NOMO-1 treated with dmso at 0.1 percent for 144 hours (cell line): ENCODE measurements at regions not wholly inside any gene's neighbourhood (a gene's known extent, or its start where the extent isn't known, plus 50 kb on each side); places are given as distances from the start of the nearest gene placed in this dataset.

Experiments
- DNase-seq: peaks from one replicate; lab custom pipeline; 2025; ENCODE audit not compliant: unreplicated experiment; lab: John Stamatoyannopoulos, UW

GRCh38 chr5:44660251-44660650 lies 148.5 kb upstream of the MRPS30 start:
- no peak for DNase-seq

GRCh38 chr5:44659334-44659733 lies 149.4 kb upstream of the MRPS30 start:
- DNase-seq = no peak

- no peak for DNase-seq
Measured at GRCh38 chr5:44652674-44653073, 156.1 kb upstream of the MRPS30 start.

- DNase-seq = no peak
Measured at GRCh38 chr5:44646016-44646415, 162.7 kb upstream of the MRPS30 start.

GRCh38 chr5:44645502-44645901 lies 163.2 kb upstream of the MRPS30 start:
- DNase-seq = no peak

- DNase-seq = no peak
Measured at GRCh38 chr5:44644628-44645027, 164.1 kb upstream of the MRPS30 start.

GRCh38 chr5:44641820-44642219 lies 166.9 kb upstream of the MRPS30 start:
- no peak for DNase-seq

- no peak for DNase-seq
Measured at GRCh38 chr5:44640945-44641456, 167.7 kb upstream of the MRPS30 start.

GRCh38 chr5:44637916-44638869 lies 170.6 kb upstream of the MRPS30 start:
- DNase-seq = no peak

- DNase-seq = no peak
Measured at GRCh38 chr5:44632344-44632743, 176.4 kb upstream of the MRPS30 start.

GRCh38 chr5:44626846-44627245 lies 181.9 kb upstream of the MRPS30 start:
- no peak for DNase-seq

- no peak for DNase-seq
Measured at GRCh38 chr5:44622331-44622730, 186.4 kb upstream of the MRPS30 start.

GRCh38 chr5:44619875-44620610 lies 188.7 kb upstream of the MRPS30 start:
- no peak for DNase-seq

GRCh38 chr5:44614845-44615244 lies 193.9 kb upstream of the MRPS30 start:
- no peak for DNase-seq

GRCh38 chr5:44613936-44614335 lies 194.8 kb upstream of the MRPS30 start:
- DNase-seq = no peak

GRCh38 chr5:44605926-44606325 lies 202.8 kb upstream of the MRPS30 start:
- DNase-seq = no peak

GRCh38 chr5:44603496-44604272 lies 205.1 kb upstream of the MRPS30 start:
- DNase-seq = no peak

- no peak for DNase-seq
Measured at GRCh38 chr5:44574678-44575077, 185.5 kb upstream of the FGF10 start.

GRCh38 chr5:44568519-44568918 lies 179.3 kb upstream of the FGF10 start:
- DNase-seq = no peak

GRCh38 chr5:44565902-44566301 lies 176.7 kb upstream of the FGF10 start:
- DNase-seq = no peak

- no peak for DNase-seq
Measured at GRCh38 chr5:44565360-44565759, 176.1 kb upstream of the FGF10 start.
